NOMO-1 treated with DMSO at 0.1 percent for 48 hours (cell line): ENCODE measurements at regions not wholly inside any gene's neighbourhood (a gene's known extent, or its start where the extent isn't known, plus 50 kb on each side); places are given as distances from the start of the nearest gene placed in this dataset.

Experiments
- DNase-seq: peaks from one replicate; lab custom pipeline; 2025; ENCODE audit not compliant: unreplicated experiment; lab: John Stamatoyannopoulos, UW

DNA sequence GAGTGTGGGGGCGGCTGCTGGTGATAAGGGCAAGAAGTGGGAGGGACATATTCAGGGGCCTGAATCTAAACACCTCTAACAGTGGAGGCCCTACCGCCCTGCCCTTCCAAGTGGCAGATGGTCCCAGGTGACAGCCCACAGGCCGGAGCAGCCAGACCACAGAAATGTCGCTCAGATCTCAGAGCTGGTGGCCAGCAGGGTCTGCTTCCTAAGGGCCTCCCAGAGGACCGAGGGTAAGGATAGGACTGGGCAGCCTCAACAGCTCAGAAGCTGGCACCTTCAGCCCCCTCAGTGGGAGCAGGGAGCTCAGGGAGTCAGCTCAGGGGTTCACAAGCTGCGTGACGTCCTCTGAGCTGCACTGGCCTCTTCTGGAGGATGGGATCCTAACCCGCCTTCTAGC is 201.8 kb upstream of the ZC3H12A start:
- no peak for DNase-seq

DNA sequence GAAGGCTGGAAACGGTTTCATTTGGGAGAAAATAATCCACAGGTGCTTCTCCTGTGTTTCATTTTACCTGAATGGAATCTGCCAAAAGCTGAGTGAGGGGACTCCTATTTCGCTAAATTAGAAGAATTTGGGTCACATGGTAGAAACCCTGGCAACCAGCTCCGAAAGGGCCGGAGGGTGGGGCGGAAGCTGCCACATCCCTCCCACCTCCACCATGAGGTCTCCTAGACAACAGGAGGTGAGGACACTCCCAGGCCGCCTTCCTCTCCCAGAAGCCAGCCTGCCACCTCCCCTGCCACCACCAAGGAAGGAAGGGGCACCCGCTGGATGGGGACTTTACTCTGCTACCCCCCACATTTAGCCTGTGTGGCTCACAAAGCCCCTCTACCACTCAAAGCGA is 199.9 kb upstream of the ZC3H12A start:
- no peak for DNase-seq

DNA sequence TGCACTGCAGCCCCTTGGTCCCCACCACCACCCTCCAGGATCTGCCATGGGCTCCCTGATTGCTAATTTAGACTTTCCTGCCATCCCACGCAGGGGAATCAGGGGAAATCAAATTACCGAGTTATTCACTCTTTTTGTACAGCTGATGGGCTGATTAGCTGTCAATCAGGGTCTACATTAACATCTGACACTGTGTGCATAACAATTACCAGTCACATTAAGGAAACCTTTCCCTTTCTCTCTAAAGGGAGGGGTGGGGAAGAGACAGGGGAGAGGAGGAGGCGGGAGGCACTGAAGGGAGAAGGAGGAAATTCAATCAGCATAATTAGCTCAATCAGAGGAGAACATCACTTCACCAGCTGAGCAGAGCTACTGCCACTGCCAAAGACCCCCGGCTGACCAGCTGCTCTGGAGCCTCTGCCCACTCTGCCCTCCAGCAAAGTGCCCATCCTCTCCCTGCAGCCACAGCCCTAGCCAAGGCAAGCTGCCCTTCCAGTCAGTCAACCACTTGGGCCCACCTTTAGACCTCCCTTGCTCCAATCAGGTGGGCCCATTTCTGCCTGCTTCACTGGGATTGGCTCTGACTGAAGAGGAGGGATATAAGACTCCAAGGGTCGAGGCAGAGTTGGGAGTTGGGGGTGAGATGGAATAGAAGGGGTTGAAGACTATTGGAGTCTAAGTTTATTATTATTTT is 199.3 kb upstream of the ZC3H12A start:
- DNase-seq: no peak

DNA sequence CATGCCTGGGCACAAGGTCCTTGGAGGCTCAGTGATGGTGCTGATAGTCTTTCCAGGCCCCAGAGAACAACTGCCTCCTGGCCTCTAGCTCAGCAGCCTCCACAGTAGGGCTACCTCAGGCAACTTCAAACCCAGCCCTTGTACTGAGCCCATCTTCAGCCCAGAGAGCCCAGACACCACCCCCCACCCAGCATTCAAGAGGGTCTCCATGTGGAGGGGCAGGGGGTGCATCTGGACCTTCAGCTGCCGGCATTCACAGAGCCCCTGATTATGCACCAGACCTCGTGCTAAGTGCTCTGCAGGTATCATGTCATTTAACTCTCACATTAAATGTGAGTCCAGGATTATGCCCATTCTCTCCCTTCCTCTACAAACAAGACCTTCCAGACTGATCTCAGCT is 197.0 kb upstream of the ZC3H12A start:
- no peak for DNase-seq

DNA sequence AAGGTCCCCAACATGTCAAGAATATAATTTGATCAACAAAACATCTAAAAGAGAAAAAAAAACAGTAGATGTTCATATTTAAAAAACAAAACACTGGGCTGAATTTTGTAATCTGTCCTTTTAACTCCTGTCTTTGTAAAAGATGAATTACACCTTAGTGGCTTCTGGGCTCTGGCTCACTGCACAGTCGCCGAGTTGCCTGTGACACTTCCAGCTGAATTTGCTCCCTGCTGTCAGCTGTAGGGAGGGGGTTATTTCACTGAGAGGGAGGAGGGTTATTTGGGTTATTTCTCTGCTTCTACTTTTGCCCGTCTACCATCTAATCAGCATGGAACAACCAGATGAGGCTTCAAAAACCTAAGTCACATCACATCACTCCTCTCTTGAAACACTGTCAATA is 193.0 kb upstream of the ZC3H12A start:
- DNase-seq: no peak

DNA sequence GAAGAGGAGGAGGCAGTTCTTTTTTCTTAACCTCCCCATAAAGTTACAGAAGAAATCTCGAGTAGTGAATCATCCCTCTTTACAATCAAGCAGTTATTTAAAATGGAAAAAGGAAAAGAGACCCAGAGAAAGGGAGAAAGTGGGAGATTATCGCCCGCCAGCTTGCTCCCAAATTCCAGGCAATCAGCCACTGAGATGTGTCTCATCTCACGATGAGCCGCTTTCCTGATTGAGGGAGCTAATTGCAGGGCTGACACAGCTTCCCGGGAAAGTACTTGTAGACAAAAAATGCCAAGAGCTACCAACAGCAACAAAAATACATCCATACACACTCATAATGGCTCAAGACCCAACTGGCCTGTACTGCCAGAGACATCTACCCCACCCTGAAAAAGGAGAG is 191.6 kb upstream of the ZC3H12A start:
- DNase-seq: no peak

DNA sequence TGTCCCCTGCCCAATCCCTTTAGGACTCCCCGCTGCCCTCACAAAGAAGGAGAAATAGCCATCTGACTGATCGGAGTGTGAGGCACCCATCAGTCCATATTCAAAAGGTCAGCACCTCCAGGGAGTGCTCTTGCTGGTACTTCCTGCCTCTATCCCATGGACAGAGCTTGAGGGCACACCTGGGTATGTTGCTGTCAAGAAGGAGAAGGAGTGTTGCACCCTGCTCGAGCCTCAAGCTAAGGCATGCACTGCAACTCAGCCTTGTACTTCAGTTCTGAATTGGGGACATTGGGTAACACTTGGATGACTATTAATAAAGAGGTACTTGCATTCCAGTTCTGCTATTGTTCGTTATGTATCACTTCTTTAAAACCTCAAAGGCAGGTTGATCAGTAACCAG is 190.3 kb upstream of the ZC3H12A start:
- DNase-seq: no peak

DNA sequence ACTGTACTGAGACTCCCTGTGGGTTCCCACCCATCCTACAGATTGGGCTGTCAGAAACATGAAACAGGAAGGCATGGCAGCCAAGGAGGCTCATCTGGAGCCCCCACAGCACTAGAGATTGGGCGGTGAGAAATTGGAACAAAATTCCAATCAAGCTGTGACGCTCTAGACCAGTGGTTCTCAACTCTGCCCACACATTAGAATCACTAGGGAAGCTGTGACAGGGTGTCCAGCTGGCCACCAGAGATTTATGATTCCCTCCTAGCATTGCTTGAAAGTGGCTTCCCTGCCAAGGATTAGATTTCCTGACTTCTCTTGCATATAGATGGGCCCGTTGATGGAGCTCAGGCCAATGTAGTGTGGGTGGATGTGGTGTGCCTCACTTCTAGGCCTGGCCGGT is 187.5 kb upstream of the ZC3H12A start:
- DNase-seq: no peak

DNA sequence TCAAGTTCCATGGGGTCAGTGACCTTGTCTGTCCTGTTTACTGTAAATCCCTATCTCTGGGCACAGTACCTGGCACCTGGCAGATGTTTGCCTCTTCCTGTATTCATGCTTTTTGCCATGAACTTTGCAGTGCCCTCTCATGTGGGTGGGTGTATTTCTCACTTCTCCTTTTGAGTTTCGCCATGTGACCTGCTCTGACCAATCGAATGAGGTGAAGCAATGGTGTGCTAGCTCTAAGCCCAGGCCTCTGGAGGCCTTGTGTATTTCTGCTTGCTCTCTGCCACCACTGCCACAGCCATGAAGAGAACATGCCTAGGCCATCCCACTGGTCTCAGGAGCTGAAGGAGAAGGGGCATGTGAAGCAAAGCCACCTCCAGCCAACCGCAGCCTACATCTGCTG is 185.5 kb upstream of the ZC3H12A start:
- peak; percentile 85 for DNase-seq

DNA sequence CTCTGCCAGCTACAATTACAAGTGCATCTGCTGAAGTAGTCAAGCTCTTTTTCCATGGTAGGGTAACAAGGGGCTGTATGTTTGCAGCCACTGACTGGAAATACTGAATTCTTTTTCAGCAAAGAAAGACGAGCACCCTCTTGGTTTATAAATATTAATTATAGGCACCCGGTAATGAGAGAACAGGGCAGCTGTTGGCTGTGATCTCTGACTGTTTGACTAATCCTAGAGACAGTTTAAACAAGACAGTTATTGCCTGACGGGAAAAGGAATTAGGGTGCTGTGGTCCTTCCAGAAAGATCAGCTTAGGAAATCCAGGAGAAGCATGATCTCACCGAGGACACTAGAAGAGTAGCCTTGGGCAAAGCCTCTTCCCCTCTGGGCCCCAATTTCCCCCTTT is 183.7 kb upstream of the ZC3H12A start:
- no peak for DNase-seq

DNA sequence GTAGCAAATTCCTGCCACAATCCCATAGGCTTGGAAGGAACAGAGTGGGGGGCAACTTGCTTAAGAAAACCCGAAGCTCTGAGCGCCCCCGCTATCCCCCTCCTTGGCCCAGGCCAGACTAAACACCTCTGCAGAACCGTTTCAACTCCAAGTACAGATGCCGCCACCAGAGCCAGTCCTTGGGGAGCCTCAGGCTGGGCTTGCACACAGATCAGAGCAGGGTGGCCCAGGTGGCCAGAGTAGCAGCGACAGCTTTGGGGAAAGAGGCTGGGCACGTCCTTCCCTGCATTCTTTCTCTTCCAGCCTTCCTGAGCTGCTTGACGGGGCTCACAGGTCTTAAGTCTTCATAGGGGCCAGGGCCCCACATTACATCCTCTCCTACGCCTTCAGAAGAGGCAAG is 181.6 kb upstream of the ZC3H12A start:
- DNase-seq: no peak

DNA sequence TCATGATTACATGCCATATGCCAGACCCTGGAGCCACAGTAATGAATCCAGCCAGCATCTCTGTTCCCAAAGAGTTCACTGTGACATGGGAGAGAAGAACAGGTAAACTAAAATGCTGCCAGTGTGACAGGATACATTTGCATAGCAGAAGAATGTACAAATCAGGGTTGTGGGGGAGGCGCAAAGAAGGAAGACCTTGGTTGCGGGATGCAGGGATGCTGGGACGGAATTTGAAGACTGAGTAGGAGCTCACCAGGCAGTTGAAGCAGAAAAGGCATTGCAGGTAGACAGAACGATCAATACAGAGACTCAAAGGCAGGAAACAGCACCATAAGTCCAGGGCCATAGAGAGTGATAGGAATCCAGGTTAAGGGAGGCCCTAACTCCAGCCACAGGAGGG is 180.3 kb upstream of the ZC3H12A start:
- no peak for DNase-seq

DNA sequence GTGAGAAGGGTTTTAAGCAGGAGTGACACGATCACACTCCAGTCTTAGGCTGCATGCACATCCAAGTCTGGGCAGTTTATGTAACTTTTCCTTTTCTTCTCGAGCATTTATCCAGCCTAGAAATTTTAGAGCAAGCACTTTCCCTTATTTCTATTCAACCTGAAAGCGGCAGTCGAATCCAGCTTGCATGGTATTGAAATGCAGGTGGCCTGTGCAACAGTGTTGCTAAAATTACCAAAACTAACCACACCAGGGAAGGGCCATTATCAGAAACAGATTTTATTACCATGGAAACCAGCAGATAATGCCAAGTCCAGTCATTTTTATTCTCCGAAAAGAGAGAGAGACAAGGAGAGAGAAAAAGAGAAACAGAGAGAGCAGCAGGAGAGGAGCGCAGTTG is 179.9 kb upstream of the ZC3H12A start:
- DNase-seq: no peak

DNA sequence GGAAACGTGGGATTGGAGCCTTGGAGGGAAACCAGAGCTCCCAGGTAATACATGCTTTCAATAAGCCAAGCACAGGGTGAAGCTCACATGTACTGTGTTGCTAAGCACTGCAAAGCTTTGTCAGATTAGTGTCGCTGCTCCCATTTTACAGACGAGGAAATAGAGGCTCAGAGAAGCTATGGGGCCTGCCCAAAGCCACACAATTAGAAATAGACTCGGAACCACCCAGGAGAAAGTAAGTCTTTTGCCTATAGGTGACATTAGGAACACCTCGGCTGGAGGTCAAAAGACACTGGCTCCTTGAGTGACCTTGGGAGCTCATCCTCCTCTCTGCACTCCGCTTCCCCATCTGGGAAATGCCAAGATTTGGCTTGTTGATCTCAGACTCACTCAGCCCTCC is 175.6 kb upstream of the ZC3H12A start:
- no peak for DNase-seq

DNA sequence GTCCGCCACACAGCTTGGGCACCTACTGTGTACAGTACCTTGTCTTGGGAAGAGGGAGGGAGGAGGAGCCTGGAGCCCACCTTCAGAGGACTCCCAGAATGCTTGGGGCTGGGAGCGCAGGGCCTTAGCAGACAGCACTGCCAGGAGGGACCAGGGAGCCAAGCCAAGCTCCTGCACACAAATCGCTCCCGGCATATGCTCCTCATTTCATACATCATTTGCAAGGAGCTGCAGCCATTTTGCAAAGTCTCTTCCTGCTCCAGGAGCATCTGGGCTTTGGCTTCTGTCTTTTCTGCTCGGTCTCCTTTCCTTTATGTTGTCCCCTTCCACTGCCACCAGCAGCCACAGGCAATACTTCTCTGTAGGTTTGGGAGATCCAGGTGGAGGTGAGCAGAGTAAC is 175.2 kb upstream of the ZC3H12A start:
- no peak for DNase-seq

DNA sequence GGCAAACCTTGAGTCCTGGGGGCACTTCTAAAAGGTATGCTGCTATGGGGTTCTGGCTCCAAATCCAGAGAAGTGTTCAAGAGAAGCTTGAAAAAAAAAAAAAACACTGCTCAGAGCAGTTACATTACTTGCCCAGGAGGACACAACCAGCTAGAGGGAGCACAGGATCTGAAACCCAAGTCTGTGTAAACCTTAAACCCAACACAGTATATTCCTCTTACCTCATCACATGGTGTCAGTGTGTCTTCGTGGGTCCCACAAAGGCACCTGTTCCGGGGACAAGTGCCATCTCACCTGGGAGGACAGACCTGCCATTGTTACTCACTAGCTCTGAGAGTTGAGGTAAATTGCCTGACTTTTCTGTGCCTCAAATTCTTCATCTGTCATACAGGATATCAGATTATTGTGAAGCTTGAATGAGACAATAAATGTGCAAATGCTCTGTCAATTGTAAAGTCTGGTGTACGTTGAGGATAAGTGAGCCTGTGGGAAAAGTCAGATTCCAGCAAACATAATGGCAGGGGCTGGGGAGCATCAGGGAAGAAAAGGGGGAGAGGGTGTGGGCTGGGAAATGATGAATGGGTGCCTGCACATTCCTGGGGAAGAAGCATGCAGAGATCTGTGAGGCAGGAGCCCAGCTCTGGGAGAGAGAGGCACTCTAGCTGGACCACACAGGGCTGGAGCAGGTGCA is 170.4 kb upstream of the ZC3H12A start:
- DNase-seq: no peak

DNA sequence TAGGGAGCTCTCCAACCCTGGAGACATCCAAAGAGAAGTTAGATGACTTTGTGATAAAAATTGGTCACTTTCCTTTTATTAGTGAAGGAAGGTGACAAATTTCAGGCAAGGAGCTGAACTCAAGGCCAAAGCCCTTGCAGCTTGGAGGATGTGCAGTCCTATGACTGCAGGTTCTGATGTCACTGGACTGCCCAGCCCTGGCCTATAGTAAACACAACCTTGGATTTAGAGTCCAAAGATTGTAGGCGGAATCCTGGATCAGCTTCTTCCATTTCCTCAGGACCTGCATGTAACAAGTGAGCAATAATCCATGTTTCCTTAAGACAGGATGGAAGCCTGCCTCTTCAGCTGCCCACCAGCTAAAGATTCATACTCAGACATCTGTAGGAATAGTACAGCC is 169.3 kb upstream of the ZC3H12A start:
- DNase-seq: no peak

DNA sequence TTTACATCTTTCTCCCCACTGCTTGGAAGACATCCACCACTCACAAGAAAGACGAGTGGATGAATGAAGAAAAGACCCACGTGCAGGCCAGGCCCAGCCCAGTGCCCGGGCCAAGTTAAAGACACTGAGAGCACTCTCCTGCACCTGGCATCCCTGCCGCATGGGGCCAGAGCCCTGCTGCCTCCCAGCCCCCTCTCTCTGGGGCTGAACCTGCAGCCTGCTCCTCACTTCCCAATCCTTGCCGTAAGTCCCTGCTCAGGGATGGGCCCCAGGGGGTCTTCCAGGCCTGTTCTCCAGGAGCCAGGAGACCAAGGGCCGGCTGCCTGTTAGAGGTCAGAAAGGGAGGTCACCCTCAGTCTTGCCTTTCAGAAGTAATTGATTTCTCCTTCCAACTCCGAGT is 168.5 kb upstream of the ZC3H12A start:
- no peak for DNase-seq

DNA sequence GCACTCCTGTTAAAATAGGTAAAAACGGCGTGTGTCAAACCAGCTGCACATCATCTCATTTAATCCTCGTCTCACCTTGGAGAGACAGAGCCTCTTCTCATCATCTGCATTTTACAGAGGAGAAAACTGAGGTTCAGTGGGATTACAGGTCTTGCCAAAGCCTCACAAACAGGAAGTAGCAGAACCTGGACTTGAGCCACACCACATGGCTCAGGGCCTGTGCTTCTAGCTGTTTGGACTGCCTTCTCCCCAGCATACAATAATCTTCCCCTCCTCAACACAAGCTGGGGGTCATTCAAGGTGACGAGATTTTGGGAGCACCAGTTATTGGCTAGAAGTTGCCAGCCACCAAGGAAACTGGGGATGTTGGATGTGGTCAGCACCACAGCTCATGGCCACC is 167.9 kb upstream of the ZC3H12A start:
- no peak for DNase-seq

DNA sequence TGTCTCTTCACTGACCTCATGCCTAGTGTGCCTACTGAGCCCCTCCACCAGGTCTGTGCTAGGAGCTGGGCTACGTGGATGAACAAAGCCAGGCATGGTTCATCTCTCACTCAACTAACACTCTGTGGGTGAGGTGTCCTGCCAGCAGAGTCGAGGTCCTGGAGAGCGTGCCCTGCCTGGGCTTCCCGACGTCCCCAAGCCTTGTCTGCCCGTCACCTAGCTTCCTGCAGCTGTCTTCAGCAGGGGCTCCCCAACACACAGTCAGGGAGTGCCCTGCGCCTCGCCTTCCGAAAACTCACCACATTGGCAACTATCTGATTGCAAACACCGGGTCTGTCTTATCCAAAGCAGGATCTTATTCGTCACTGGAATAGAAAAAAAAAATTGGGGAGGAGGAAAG is 167.5 kb upstream of the ZC3H12A start:
- no peak for DNase-seq

DNA sequence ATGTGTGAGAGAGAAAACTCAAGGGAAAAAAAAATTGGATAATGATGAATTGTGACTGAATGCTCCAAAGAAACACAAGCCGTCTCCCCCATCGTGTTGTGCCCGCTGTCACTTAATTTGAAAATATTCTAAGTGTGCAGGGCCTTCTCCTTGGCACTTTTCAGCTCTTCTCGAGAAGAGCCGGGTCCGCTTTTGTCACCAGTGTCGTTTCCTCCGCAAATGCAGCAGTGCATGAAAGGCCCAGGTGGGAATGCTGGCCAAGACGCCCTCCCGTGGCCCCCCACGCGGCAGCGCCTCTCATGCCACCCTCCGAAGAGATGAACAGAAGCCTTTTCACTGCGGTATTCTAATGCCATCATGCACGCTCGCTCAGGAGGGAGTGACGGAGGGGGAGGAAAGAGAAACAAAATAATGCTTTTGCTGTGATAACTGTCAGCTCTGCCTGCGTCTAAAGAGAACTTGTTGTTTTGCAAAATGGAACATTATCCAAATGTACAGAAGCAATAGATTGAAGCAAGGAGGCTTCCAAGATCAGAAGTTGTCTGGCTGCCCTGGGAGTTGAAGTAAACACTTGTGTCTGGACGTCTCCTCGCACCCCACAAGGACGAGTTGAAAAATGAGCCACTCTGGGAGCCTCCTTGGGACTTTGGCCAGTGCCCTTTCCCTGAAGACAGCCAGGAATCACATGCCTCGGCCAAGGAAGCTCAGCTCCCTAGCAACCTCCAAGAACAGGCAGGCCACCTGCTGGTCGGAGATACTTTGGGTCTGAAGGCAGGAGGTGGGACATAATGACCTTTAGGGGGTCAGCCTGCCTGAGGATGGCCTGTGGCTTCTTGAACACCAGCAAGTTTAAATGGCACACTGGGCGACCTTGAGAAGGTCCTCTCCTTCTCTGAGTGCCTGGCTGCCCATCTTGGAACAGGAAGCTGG is 166.1 kb upstream of the ZC3H12A start:
- DNase-seq: no peak

DNA sequence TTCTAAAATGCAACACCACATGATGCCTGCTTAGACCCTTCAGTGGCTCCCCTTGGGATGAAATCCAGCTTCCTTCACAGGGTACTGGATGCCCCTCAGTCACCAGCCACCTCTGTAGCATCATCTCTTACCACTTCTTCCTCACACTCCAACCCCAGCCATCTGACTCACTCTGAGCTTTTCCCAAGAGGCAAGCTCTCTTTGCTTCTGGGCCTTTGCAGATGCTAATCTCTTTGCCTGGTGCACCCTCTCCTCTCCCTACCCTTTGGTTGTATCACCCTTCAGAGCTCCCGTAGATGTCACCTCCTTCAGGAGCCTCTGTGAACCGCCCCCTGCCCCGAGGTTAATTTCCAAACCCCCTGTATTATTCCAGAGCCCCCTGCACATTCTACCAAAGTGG is 164.8 kb upstream of the ZC3H12A start:
- DNase-seq: no peak
